Kidney glomerular epithelial cell (primary cell): ENCODE measurements at regions not wholly inside any gene's neighbourhood (a gene's known extent, or its start where the extent isn't known, plus 50 kb on each side); places are given as distances from the start of the nearest gene placed in this dataset.
"Not testable (repeated sequence)": the region's sequence is repeated elsewhere in the genome, so short reads cannot be mapped to it uniquely, and the experiment has no call there.

Source experiments
- DNase-seq: peaks from one replicate; lab custom pipeline; 2025; lab: John Stamatoyannopoulos, UW

DNA sequence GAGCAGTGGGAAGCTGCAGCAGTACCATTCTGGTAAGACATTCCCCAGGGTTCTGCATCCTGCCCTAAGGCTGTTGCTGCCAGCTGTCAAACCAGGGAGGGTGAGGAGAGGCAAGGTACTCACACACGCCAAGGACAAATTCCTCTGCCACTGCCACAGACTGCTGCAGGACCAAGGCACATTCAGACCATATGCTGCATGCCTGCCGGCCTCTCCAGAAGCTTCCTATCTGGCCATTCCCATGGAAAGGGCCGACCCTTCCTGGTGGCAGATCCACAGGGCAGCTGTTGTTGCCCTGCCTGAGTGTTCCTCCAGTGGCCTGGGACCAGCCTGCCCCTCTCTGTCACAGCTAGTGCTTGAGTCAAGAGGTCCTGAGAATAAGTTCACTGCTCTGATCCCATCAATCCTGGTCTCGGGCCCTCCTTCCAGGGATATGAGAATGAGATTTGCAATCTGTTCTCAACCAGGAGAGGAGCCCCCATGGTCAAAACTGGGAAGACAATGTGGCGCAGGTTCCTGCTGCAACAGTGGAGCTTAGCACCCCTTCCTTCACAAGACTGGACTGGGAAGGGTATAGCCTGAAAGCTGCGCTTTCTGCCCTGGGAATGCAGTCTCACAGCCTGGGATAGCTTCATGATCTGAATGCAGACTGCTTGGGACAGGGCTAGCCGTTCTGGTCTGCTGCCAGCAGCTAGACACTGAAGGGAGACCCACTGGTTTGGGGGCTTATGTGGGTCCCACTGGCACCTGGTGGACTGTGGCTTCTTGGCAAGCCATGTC lies 342.5 kb upstream of the NDST3 start:
- no peak for DNase-seq

DNA sequence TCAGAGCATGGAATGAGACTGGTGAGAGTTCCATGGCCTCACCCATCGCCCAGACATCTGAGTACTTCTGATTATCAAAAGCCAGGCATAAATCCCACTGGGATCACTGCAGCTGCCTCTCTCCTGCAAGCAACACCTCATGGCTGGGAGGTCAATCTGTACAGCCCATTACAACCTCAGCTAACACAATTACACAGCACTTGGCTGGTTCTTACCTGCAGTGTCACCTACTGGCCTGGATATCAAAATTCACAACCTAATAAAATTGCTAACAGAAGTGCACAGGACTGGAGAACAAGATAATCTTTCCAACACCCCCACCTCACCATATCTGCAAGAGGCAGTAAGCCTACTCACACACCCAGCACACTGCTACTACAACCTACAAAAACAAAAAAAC lies 341.7 kb upstream of the NDST3 start:
- no peak for DNase-seq

- no peak for DNase-seq
These were observed 334.7 kb upstream of the NDST3 start for GRCh38 chr4:117699595-117699994.

DNA sequence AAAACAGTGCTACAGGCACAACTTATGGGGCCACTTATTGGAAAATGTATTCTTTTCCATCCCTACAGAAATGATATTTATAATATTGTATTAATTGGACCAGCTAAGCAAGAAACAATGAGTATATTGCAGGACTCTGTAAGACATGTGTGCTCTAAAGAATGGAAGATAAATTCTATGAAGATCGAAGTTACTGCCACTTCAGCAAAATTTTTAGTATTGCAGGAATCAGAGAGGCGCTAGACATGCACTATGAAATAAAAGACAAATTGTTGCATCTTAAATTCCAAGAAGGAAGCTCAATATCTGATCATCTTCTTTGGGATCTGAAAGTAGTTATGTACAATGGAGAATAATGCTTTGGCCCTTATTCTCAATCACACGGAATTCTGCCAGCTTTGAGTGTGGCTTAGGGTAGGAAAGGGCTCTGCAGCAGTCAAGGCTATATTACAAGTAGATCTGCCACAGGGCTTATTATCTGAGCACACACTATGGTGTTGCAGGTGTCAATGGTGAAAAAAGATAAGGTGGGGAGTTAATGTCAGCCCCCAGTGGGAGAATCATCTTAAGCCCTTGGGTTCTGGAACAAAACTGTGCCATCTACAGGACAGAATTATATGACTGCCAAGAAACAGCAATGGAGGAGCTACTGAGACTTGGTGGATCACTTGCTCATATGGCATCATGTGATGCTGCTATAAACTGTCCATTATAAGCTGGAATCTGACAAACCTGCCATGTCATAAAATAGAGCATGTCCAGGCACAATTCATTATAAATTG lies 334.0 kb upstream of the NDST3 start:
- DNase-seq, result no peak

- DNase-seq, result no peak
These were observed 331.9 kb upstream of the NDST3 start for GRCh38 chr4:117702353-117702752.

DNA sequence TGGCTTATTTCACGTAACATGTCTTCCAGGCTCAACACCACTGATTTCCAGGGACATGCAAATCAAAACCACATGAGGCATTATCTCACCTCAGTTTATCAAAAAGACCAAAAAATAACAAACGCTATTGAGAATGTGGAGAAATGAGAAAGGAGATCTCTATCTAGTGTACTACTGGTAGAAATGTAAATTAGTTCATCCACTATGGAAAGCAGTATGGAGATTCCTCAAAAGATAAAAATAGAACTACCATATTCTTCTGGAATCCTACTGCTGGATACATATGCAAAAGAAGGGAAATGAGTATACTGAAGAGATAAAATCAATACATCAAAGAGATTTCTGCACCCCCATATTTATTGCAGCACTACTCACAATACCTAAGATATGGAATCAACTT lies 329.6 kb upstream of the NDST3 start:
- no peak for DNase-seq

- no peak for DNase-seq
These were observed 293.6 kb upstream of the NDST3 start for GRCh38 chr4:117740736-117741135.

GRCh38 chr4:117745379-117745778 lies 288.9 kb upstream of the NDST3 start:
- DNase-seq, result not testable (repeated sequence)

DNA sequence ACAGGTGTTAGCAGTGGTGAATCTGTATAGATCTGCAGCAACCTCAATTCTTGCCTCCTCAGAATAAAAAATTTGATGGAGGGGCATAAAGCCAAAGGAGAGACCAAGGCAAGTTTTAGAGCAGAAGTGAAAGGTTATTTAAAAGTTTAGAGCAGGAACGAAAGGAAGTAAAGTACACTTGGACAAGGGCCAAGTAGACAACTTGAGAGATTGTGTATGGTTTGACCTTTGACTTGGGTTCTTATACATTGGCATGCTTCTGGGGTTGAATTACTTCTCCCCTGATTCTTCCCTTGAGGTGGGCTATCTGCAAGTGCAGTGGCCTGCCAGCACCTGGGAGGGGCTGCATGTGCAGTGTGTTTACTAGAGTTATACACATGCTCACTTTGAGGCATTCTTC lies 278.8 kb upstream of the NDST3 start:
- no peak for DNase-seq

GRCh38 chr4:117768610-117769009 lies 265.7 kb upstream of the NDST3 start:
- DNase-seq, result no peak

DNA sequence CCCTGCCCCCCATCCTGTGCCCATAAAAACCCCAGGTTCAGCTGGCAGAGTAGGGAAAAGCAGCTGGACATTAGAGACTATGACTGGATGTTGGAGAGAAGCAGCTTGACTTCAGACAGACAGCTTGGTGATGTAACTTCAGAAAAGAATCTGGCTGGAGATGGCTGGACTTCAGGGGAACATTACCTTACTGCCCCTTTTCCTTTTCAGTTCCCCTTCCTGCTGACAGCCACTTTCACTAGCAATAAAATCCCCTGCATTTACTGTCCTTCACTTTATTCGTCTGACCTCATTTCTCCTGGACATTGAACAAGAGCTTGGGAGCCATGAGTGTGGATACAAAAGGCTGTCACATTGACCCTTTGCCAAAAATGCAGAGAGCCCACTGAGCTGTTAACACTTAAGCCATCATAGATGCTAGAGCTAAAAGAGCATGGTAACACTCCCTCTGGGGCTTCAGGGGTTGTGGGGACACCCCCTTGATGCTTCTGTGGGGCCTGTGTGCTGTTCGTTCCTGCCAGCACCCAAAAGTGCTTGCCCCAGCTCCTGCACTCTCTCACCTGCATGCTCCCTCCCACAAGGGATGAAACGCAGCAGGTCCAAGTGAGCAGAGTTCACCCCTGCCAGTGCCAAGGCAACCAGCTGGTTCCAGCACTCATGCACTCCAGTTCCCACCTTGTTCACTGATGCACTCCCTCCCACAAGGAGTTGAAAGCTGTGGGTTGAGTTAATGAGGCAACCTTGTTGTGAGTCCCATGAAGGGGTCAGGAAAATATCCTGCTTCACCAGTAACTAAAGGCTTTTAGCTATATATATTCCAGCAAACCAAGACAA lies 263.8 kb upstream of the NDST3 start:
- DNase-seq, result peak; percentile 30

DNA sequence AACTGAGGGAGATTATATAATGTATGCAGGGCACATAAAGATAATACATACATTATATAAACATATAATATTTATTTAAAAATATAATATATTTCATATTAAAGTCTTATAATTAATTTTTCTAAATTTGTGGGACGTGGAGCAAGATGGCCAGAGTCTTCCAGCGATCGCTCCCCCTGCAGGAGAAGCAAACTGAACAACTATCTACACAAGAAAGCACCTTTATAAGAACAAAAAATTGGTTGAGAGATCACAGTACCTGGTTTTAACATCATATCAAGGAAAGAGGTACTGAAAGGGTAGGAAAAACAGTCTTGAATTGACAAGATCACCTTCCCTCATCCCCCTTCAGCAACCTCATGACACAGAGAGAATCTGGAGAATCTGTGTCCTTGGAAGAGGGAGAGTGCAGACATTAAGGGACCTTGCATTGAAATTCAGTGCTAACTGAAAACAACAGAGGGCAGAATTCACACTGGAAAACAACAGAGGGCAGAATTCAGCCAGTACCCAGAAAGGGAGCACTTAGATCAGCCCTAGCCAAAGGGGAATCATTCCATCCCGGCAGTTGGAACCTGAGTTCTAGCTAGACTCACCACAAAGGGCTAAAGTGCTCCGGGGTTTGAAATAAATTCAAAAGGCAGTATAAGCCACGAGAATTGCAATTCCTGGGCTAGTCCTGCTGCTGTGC lies 262.5 kb upstream of the NDST3 start:
- peak; percentile 22 for DNase-seq

DNA sequence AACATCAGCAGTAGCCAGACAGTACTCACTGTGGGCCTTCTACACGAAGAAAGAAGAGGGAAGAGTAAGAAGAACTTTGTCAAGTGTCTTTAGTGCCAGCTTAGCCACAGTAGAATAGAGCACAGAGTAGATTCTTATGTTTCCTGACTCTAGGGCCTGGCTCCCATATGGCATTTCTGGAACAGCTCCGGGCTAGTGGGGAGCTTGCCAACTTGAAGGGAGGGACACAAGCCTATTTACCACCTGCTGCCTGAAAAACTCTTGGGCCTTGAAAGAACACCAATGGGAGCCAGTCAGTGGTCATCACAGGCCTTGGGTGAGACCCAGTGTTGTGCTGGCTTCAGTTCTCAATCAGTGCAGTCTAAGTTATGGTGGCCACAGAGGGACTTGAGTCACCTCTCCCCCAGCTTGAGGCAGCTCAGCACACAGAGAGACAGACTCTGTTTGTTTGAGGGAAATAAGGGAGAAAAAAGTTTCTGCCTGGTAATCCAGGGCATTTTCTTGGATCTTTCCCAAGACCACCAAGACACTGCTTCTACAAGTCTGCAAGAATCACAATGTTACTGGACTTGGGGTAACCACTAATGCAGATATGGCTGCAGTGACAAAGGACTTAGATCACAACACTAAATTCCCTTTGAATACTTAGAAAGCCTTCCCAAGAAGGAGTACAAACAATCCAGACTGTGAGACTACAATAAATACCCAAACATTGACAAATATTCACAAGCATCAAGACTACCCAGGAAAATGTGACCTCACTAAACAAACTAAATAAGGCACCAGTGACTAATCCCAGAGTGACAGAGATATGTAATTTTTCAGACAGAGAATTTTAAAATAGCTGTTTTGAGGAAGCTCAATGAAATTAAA lies 261.0 kb upstream of the NDST3 start:
- peak; percentile 15 for DNase-seq

DNA sequence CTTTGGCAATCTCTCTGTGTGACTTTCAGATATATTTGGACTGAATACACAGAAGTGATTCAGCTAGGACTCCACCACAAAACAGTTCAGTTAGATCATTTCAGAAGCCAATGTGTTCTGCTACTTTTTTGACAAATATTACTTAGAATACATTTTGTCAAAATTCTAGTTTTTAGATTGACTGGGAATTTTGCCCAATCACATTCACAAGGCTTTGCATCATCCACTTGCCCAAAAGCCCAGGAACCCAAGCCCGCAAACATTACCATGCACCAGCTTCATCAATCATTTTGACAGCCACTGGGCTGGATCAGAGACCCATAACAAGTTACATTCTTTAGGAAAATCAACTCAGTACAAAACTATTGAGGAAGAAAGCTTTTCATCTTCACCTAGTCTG lies 256.6 kb upstream of the NDST3 start:
- DNase-seq, result peak; percentile 50

DNA sequence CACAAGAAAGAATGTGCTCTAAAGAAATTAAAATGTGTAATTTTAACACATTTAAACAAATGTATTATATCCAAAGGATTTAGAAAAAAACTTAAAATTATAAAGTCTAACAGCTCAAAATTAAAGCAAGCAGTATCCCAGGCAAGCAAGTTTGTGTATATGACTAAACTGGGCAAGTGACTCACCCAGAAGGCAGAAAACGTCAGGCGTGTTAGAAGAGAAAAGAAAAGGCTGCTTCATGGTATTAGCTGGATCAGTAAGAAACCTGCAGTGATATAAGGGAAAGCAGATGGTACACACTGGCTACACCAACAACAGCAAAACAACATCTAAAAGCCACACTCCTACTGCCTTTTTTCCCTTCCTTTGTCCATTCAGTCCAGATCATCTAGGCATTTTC lies 250.6 kb upstream of the NDST3 start:
- DNase-seq, result peak; percentile 31

DNA sequence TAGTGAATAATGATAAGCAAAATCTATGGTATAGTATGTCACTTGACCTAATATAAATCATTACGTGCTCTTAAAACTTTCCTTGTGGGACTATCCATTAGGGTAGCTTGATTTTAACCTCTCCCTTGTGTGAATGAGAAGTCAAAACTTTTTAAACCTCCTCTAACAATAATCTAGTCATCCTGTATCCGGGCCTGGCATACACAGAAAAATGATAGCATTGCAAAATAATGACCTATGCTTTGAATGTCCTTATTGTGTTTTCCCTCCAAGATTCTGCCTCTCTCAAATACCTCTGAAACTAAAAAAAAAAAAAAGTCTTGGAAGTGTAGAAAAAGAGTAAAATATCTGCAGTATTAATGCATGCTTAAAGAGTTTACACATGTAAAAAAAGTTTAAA lies 250.0 kb upstream of the NDST3 start:
- DNase-seq, result no peak

GRCh38 chr4:117786566-117786965 lies 247.7 kb upstream of the NDST3 start:
- no peak for DNase-seq

- no peak for DNase-seq
These were observed 240.3 kb upstream of the NDST3 start for GRCh38 chr4:117793845-117794480.

- DNase-seq, result peak; percentile 57
These were observed 237.6 kb upstream of the NDST3 start for GRCh38 chr4:117796677-117797076.

DNA sequence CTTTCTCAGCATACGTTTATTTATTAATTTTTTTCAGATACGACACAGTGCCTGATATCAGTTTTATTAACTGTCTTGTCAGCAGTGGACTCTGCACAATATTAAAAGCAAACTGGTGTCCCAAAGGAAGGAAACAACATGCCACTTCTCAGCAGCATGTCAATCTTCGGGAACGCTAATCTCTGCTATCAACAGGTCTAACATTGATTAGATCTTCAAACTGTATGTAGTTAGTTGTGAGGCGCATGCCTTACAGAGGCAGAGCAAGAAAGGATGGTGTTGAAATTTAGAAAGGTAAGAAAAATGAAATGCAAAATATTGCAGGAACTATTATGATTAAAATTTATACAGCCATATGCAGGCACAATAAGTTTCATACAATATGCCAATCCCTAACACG lies 233.7 kb upstream of the NDST3 start:
- DNase-seq, result no peak

DNA sequence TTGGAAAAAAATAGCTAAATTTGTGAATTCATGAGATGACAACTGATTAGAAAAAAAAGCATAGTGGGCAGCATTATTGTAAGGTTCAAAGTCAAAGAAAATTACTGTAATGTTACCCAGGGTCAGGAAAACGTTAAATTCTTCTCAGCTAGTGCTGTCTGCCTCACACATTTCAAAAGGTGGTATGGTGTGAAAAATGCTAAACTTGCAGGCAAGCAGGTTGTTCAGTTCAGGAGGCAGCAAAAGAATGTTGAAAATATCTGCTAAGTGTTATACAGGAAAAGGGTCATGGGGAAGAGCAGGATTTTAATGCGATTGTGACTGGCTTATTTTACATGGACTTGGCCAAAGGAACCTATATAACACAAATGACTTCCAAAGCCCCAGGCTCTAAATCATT lies 232.5 kb upstream of the NDST3 start:
- no peak for DNase-seq
